Lower leg skin (tissue), 3 donors: ENCODE measurements at regions not wholly inside any gene's neighbourhood (a gene's known extent, or its start where the extent isn't known, plus 50 kb on each side); places are given as distances from the start of the nearest gene placed in this dataset.

Experiments
- POLR2A ChIP-seq, 2 donors: fragments of 450-650 bp; IDR thresholded peaks; one replicate each; pipeline ENCODE4 v1.6.1; 2016 to 2017; ENCODE audit warnings: antibody characterized with exemption in 2 of 2, mild to moderate bottlenecking in 1 of 2, moderate library complexity in 1 of 2
- TF ChIP-seq, protein P1 (sequence below), 3 donors: fragments of 450-650 bp; IDR thresholded peaks; one replicate each; pipeline ENCODE4 v1.5.1; 2016; ENCODE audit warnings: antibody characterized with exemption in 3 of 3, mild to moderate bottlenecking in 3 of 3, moderate library complexity in 2 of 3

DNA sequence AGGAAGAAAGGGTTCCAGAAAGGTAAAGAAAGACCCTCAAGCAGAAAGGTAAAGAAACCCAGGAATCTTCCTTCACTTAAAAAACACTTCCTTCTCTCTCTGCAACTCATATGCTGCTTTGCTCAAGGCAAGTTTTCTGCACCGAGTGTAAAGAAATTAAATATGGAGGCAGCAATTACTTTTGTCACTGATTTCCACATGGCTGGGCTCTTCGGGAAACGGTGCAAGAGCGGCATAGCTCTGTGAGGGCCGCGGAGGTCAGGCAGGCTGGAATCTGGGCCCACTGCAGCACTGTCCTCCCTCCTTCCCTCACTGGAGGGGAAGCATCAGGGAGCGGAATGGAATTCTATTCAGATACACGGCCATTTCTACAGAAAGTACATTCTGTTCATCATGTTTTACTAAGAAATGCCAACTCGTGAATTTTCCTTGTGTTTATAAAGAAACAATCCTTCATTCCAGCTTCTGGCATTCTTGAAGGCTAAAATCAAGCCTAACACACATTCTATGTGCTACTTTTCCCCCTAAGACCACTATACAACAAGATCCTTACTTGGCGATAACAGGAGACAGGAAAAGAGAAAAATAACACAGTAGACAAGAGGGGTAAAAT lies 212.2 kb downstream of the SIPA1L2 start:
- TF ChIP-seq POLR2A (IDR thresholded peaks at IDR 0.05): no peak
- TF ChIP-seq, protein P1, sequence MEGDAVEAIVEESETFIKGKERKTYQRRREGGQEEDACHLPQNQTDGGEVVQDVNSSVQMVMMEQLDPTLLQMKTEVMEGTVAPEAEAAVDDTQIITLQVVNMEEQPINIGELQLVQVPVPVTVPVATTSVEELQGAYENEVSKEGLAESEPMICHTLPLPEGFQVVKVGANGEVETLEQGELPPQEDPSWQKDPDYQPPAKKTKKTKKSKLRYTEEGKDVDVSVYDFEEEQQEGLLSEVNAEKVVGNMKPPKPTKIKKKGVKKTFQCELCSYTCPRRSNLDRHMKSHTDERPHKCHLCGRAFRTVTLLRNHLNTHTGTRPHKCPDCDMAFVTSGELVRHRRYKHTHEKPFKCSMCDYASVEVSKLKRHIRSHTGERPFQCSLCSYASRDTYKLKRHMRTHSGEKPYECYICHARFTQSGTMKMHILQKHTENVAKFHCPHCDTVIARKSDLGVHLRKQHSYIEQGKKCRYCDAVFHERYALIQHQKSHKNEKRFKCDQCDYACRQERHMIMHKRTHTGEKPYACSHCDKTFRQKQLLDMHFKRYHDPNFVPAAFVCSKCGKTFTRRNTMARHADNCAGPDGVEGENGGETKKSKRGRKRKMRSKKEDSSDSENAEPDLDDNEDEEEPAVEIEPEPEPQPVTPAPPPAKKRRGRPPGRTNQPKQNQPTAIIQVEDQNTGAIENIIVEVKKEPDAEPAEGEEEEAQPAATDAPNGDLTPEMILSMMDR (IDR thresholded peaks at IDR 0.05): no peak
